ENCODE measurements at regions not wholly inside any gene's neighbourhood (a gene's known extent, or its start where the extent isn't known, plus 50 kb on each side); places are given as distances from the start of the nearest gene placed in this dataset.

DNA sequence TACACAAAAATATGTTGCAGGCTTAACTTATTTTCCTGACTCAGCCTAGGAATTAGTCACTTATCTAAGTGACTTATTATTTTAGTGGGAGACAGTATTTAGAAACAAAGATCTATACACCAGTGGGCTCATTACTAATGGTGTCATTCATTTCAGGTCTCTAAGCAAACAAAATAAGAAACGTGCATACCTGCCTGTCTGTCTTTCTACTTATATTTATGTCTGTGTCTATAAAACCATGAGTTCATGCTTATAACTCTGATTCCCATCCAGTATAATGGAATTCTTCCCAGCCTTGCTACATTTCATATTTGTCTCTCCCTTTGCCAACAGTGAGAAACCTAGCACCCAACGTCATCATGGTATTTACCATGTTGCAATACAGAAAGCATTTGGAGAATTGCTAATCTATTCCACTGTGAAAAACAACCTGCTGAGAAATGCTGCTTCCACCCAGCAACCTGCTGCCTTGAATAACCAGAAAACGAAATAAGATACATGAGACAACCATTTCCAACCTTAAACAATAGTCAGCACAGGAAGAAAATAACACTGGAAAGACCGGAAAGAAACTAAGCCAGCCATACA, 501.0 kb downstream of the GLRX3 start:
- Mint-ChIP-seq H3K27me3 (ENCODE audit: insufficient read depth, low read depth, poor library complexity) (peaks cover 2% of the 10 kb centered on the region), H3K36me3 (ENCODE audit: low read depth) (peaks cover 23% of the 10 kb centered on the region; the same call in 1 of the 3 replicates), H3K9me3 (peaks cover 99% of the 10 kb centered on the region), H3K4me3 (no peak overlapping the region), H3K27ac (no peak overlapping the region), H3K4me1 (peaks cover 4% of the 10 kb centered on the region; the same call in 2 of the 3 replicates)
- no peaks in the 10 kb centered on the region for H3K9me2 ChIP-seq (ENCODE audit: insufficient read depth)
- no peaks in the 10 kb centered on the region for H4K20me1 ChIP-seq (replicated peaks; ENCODE audit: insufficient read depth)
- no peaks in the 10 kb centered on the region for H3K27me3 ChIP-seq (ENCODE audit: insufficient read depth)
- no peak overlapping the region for H2AFZ ChIP-seq
- DNase-seq (ENCODE audit: low spot score) = no peak
- H3F3A ChIP-seq (replicated peaks; ENCODE audit: low read depth) = no peaks in the 10 kb centered on the region
- TF ChIP-seq ZNF331 (CRISPR knock-in tag; IDR thresholded peaks at IDR 0.05; ENCODE audit: low read depth) = no peak
- TF ChIP-seq, protein P1, sequence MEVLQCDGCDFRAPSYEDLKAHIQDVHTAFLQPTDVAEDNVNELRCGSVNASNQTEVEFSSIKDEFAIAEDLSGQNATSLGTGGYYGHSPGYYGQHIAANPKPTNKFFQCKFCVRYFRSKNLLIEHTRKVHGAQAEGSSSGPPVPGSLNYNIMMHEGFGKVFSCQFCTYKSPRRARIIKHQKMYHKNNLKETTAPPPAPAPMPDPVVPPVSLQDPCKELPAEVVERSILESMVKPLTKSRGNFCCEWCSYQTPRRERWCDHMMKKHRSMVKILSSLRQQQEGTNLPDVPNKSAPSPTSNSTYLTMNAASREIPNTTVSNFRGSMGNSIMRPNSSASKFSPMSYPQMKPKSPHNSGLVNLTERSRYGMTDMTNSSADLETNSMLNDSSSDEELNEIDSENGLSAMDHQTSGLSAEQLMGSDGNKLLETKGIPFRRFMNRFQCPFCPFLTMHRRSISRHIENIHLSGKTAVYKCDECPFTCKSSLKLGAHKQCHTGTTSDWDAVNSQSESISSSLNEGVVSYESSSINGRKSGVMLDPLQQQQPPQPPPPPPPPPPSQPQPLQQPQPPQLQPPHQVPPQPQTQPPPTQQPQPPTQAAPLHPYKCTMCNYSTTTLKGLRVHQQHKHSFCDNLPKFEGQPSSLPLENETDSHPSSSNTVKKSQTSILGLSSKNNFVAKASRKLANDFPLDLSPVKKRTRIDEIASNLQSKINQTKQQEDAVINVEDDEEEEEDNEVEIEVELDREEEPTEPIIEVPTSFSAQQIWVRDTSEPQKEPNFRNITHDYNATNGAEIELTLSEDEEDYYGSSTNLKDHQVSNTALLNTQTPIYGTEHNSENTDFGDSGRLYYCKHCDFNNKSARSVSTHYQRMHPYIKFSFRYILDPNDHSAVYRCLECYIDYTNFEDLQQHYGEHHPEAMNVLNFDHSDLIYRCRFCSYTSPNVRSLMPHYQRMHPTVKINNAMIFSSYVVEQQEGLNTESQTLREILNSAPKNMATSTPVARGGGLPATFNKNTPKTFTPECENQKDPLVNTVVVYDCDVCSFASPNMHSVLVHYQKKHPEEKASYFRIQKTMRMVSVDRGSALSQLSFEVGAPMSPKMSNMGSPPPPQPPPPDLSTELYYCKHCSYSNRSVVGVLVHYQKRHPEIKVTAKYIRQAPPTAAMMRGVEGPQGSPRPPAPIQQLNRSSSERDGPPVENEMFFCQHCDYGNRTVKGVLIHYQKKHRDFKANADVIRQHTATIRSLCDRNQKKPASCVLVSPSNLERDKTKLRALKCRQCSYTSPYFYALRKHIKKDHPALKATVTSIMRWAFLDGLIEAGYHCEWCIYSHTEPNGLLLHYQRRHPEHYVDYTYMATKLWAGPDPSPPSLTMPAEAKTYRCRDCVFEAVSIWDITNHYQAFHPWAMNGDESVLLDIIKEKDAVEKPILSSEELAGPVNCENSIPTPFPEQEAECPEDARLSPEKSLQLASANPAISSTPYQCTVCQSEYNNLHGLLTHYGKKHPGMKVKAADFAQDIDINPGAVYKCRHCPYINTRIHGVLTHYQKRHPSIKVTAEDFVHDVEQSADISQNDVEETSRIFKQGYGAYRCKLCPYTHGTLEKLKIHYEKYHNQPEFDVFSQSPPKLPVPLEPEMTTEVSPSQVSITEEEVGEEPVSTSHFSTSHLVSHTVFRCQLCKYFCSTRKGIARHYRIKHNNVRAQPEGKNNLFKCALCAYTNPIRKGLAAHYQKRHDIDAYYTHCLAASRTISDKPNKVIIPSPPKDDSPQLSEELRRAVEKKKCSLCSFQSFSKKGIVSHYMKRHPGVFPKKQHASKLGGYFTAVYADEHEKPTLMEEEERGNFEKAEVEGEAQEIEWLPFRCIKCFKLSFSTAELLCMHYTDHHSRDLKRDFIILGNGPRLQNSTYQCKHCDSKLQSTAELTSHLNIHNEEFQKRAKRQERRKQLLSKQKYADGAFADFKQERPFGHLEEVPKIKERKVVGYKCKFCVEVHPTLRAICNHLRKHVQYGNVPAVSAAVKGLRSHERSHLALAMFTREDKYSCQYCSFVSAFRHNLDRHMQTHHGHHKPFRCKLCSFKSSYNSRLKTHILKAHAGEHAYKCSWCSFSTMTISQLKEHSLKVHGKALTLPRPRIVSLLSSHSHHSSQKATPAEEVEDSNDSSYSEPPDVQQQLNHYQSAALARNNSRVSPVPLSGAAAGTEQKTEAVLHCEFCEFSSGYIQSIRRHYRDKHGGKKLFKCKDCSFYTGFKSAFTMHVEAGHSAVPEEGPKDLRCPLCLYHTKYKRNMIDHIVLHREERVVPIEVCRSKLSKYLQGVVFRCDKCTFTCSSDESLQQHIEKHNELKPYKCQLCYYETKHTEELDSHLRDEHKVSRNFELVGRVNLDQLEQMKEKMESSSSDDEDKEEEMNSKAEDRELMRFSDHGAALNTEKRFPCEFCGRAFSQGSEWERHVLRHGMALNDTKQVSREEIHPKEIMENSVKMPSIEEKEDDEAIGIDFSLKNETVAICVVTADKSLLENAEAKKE (CRISPR knock-in tag; IDR thresholded peaks at IDR 0.05) = no peak
- TF ChIP-seq EZH2phosphoT487 (IDR thresholded peaks at IDR 0.05; ENCODE audit: unreplicated experiment) = no peak
- TF ChIP-seq ZNF114 (CRISPR knock-in tag; IDR thresholded peaks at IDR 0.05) = no peak
- TF ChIP-seq STAT1 (IDR thresholded peaks at IDR 0.05; ENCODE audit: unreplicated experiment) = no peak
- no peak for TF ChIP-seq EZH2 (IDR thresholded peaks at IDR 0.05; ENCODE audit: low read depth, unreplicated experiment)
- TF ChIP-seq NANOG (IDR thresholded peaks at IDR 0.05; ENCODE audit: borderline replicate concordance) = no peak
- TF ChIP-seq CREB1 (CRISPR knock-in tag; IDR thresholded peaks at IDR 0.05; ENCODE audit: low read depth) = no peak
- TF ChIP-seq, protein P2, sequence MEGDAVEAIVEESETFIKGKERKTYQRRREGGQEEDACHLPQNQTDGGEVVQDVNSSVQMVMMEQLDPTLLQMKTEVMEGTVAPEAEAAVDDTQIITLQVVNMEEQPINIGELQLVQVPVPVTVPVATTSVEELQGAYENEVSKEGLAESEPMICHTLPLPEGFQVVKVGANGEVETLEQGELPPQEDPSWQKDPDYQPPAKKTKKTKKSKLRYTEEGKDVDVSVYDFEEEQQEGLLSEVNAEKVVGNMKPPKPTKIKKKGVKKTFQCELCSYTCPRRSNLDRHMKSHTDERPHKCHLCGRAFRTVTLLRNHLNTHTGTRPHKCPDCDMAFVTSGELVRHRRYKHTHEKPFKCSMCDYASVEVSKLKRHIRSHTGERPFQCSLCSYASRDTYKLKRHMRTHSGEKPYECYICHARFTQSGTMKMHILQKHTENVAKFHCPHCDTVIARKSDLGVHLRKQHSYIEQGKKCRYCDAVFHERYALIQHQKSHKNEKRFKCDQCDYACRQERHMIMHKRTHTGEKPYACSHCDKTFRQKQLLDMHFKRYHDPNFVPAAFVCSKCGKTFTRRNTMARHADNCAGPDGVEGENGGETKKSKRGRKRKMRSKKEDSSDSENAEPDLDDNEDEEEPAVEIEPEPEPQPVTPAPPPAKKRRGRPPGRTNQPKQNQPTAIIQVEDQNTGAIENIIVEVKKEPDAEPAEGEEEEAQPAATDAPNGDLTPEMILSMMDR (conservative IDR thresholded peaks at IDR 0.05; ENCODE audit: low read depth in 2 of 2) = no peak
- TF ChIP-seq, protein P3, sequence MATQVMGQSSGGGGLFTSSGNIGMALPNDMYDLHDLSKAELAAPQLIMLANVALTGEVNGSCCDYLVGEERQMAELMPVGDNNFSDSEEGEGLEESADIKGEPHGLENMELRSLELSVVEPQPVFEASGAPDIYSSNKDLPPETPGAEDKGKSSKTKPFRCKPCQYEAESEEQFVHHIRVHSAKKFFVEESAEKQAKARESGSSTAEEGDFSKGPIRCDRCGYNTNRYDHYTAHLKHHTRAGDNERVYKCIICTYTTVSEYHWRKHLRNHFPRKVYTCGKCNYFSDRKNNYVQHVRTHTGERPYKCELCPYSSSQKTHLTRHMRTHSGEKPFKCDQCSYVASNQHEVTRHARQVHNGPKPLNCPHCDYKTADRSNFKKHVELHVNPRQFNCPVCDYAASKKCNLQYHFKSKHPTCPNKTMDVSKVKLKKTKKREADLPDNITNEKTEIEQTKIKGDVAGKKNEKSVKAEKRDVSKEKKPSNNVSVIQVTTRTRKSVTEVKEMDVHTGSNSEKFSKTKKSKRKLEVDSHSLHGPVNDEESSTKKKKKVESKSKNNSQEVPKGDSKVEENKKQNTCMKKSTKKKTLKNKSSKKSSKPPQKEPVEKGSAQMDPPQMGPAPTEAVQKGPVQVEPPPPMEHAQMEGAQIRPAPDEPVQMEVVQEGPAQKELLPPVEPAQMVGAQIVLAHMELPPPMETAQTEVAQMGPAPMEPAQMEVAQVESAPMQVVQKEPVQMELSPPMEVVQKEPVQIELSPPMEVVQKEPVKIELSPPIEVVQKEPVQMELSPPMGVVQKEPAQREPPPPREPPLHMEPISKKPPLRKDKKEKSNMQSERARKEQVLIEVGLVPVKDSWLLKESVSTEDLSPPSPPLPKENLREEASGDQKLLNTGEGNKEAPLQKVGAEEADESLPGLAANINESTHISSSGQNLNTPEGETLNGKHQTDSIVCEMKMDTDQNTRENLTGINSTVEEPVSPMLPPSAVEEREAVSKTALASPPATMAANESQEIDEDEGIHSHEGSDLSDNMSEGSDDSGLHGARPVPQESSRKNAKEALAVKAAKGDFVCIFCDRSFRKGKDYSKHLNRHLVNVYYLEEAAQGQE (IDR thresholded peaks at IDR 0.05; ENCODE audit: unreplicated experiment) = no peak
- TF ChIP-seq JUNB (IDR thresholded peaks at IDR 0.05; ENCODE audit: unreplicated experiment) = no peak
- TF ChIP-seq, protein P4, sequence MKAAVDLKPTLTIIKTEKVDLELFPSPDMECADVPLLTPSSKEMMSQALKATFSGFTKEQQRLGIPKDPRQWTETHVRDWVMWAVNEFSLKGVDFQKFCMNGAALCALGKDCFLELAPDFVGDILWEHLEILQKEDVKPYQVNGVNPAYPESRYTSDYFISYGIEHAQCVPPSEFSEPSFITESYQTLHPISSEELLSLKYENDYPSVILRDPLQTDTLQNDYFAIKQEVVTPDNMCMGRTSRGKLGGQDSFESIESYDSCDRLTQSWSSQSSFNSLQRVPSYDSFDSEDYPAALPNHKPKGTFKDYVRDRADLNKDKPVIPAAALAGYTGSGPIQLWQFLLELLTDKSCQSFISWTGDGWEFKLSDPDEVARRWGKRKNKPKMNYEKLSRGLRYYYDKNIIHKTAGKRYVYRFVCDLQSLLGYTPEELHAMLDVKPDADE (IDR thresholded peaks at IDR 0.05) = no peak
- TF ChIP-seq POLR2AphosphoS5 (IDR thresholded peaks at IDR 0.05; ENCODE audit: low read depth) = no peak
- no peak for ATAC-seq
- no peak overlapping the region for H3K4me3 ChIP-seq
- no peak overlapping the region for H3K4me2 ChIP-seq
- H3K79me2 ChIP-seq (replicated peaks; ENCODE audit: insufficient read depth) = no peaks in the 10 kb centered on the region
- peaks cover 5% of the 10 kb centered on the region; the same call in 1 of the 2 replicates for H3K36me3 ChIP-seq (ENCODE audit: insufficient read depth)
- H3K27ac ChIP-seq (ENCODE audit: low read depth) = no peak overlapping the region
- H3K4me1 ChIP-seq (ENCODE audit: insufficient read depth) = no peaks in the 10 kb centered on the region

All from GM23338 (cell line).